Peyer's patch (tissue), 4 donors: ENCODE measurements at regions not wholly inside any gene's neighbourhood (a gene's known extent, or its start where the extent isn't known, plus 50 kb on each side); places are given as distances from the start of the nearest gene placed in this dataset.

Experiments
- CTCF ChIP-seq, 6 experiments: fragments of 450-650 bp in 4 of 6; fragments of 200-600 bp in 2 of 6; sonication (generic) in 1 of 6; IDR thresholded peaks; one replicate each; pipeline ENCODE4 v1.5.1; 2017 to 2019; ENCODE audit warnings: antibody characterized with exemption in 6 of 6, mild to moderate bottlenecking in 3 of 6, moderate library complexity in 1 of 6
- POLR2A ChIP-seq, 2 donors: fragments of 450-650 bp; IDR thresholded peaks; one replicate each; pipeline ENCODE4 v1.5.1; 2017; ENCODE audit warnings: antibody characterized with exemption in 2 of 2, mild to moderate bottlenecking in 2 of 2, moderate library complexity in 2 of 2

- TF ChIP-seq CTCF (IDR thresholded peaks at IDR 0.05): no peak
- TF ChIP-seq POLR2A (IDR thresholded peaks at IDR 0.05): no peak
These were observed 603.5 kb downstream of the SOCS6 start for GRCh38 chr18:70892381-70892780.
